Endodermal cell (in vitro differentiated cells): ENCODE measurements at regions not wholly inside any gene's neighbourhood (a gene's known extent, or its start where the extent isn't known, plus 50 kb on each side); places are given as distances from the start of the nearest gene placed in this dataset.
A peak's percentile ranks its signal among the peaks of the same experiment; 100 is the strongest.

Experiments used
- DNase-seq: peaks from one replicate; pipeline ENCODE4 v3.0.0-alpha.2; 2017
- H3K27ac ChIP-seq: 2 replicates; pipeline ENCODE4 v1.5.1; 2013; ENCODE audit warnings: mild to moderate bottlenecking, low read depth, low read length, moderate library complexity
- H3K27me3 ChIP-seq: 2 replicates; pipeline ENCODE4 v1.6.1; 2013; ENCODE audit warnings: mild to moderate bottlenecking, low read length, moderate library complexity; ENCODE audit not compliant: insufficient read depth, control insufficient read depth, poor library complexity, severe bottlenecking
- H3K36me3 ChIP-seq: 2 replicates; pipeline ENCODE4 v1.7.0; 2013; ENCODE audit warnings: mild to moderate bottlenecking, low read length, moderate library complexity; ENCODE audit not compliant: control insufficient read depth, insufficient read depth
- H3K4me1 ChIP-seq: one replicate; pipeline ENCODE4 v1.7.0; 2013; ENCODE audit warnings: low read length; ENCODE audit not compliant: control insufficient read depth, insufficient read depth
- H3K4me3 ChIP-seq: 2 replicates; pipeline ENCODE4 v1.5.1; 2013; ENCODE audit warnings: mild to moderate bottlenecking, low read length, moderate library complexity
- H3K9ac ChIP-seq: 2 replicates; pipeline ENCODE4 v1.6.1; 2013; ENCODE audit warnings: mild to moderate bottlenecking, low read length, moderate library complexity; ENCODE audit not compliant: poor library complexity, severe bottlenecking; ENCODE audit errors: extremely low read depth
- H3K9me3 ChIP-seq: 2 replicates; pipeline ENCODE4 v1.6.1; 2013; ENCODE audit warnings: mild to moderate bottlenecking, low read length, moderate library complexity; ENCODE audit not compliant: control insufficient read depth
- H3K27ac Mint-ChIP-seq: 2 replicates; pipeline ENCODE4 v1.8.0; 2020; ENCODE audit warnings: mixed read lengths
- H3K27me3 Mint-ChIP-seq: 2 replicates; pipeline ENCODE4 v1.8.0; 2021; ENCODE audit warnings: mild to moderate bottlenecking, mixed read lengths; ENCODE audit not compliant: insufficient read depth
- H3K36me3 Mint-ChIP-seq: 2 replicates; pipeline ENCODE4 v1.8.0; 2020; ENCODE audit warnings: low read depth, mixed read lengths
- H3K4me1 Mint-ChIP-seq: 2 replicates; pipeline ENCODE4 v1.8.0; 2020; ENCODE audit warnings: mixed read lengths
- H3K4me3 Mint-ChIP-seq: 2 replicates; pipeline ENCODE4 v1.8.0; 2020; ENCODE audit warnings: mild to moderate bottlenecking, moderate library complexity, mixed read lengths
- H3K9me3 Mint-ChIP-seq: 2 replicates; pipeline ENCODE4 v1.8.0; 2020; ENCODE audit warnings: mild to moderate bottlenecking, mixed read lengths
- CTCF ChIP-seq: fragments of 200-600 bp; sonication (generic); conservative IDR thresholded peaks from 2 replicates; pipeline ENCODE4 v1.5.0; 2021; ENCODE audit warnings: antibody characterized with exemption, mild to moderate bottlenecking
- WGBS, 2 experiments: methylation state at CpG; one replicate each; pipeline versions ENCODE4 v1.1.5 to v1.1.7; 2013; ENCODE audit warnings: missing lambda C conversion rate in 2 of 2, mixed read lengths in 1 of 2; ENCODE audit not compliant: insufficient coverage in 1 of 2, insufficient read length in 1 of 2; 5-methylcytosine and 5-hydroxymethylcytosine counted together

GRCh38 chr14:28677381-28677780 is 89.2 kb upstream of the FOXG1 start:
- Mint-ChIP-seq H3K27ac (peak overlapping the region; percentile 25), H3K36me3 (no peaks in the 10 kb centered on the region), H3K27me3 (no peaks in the 10 kb centered on the region), H3K4me1 (peaks cover 14% of the 10 kb centered on the region), H3K4me3 (no peak overlapping the region), H3K9me3 (peaks cover 6% of the 10 kb centered on the region)
- Histone ChIP-seq H3K27ac (no peak overlapping the region), H3K9me3 (peaks cover 8% of the 10 kb centered on the region), H3K4me1 (no peaks in the 10 kb centered on the region), H3K4me3 (no peak overlapping the region), H3K27me3 (no peaks in the 10 kb centered on the region), H3K9ac (no peak overlapping the region), H3K36me3 (no peaks in the 10 kb centered on the region)
- no peak for TF ChIP-seq CTCF
- DNase-seq: no peak
- WGBS, 2 experiments: 87% methylated on average over 2 of the region's 2 CpGs; no CpG with 5 or more reads in 1 of the 2 experiments

GRCh38 chr14:28678887-28679286 is 87.7 kb upstream of the FOXG1 start:
- H3K27ac ChIP-seq: no peak overlapping the region
- Mint-ChIP-seq H3K9me3 (peaks cover 19% of the 10 kb centered on the region), H3K4me1 (peaks cover 14% of the 10 kb centered on the region), H3K27ac (no peak overlapping the region), H3K4me3 (no peak overlapping the region), H3K27me3 (no peaks in the 10 kb centered on the region), H3K36me3 (no peaks in the 10 kb centered on the region)
- H3K4me3 ChIP-seq: no peak overlapping the region
- H3K9ac ChIP-seq: no peak overlapping the region
- no peaks in the 10 kb centered on the region for H3K4me1 ChIP-seq
- no peak for TF ChIP-seq CTCF
- H3K27me3 ChIP-seq: no peaks in the 10 kb centered on the region
- 53% methylated on average over 2 of the region's 2 CpGs; no CpG with 5 or more reads in 1 of the 2 experiments for WGBS, 2 experiments
- DNase-seq: no peak
- no peaks in the 10 kb centered on the region for H3K36me3 ChIP-seq
- H3K9me3 ChIP-seq: peaks cover 19% of the 10 kb centered on the region

- Histone ChIP-seq H3K4me3 (no peak overlapping the region), H3K27ac (no peak overlapping the region), H3K9me3 (peaks cover 19% of the 10 kb centered on the region), H3K36me3 (no peaks in the 10 kb centered on the region), H3K9ac (no peak overlapping the region), H3K27me3 (no peaks in the 10 kb centered on the region), H3K4me1 (no peaks in the 10 kb centered on the region)
- H3K4me1 Mint-ChIP-seq: peaks cover 12% of the 10 kb centered on the region
- WGBS, 2 experiments: 83 to 86% methylated on average over 3 to 4 of the region's 4 CpGs
- H3K9me3 Mint-ChIP-seq: peaks cover 32% of the 10 kb centered on the region
- H3K27me3 Mint-ChIP-seq: no peaks in the 10 kb centered on the region
- H3K36me3 Mint-ChIP-seq: no peaks in the 10 kb centered on the region
- H3K4me3 Mint-ChIP-seq: no peak overlapping the region
- DNase-seq: peak; percentile 83
- peak; percentile 55 for TF ChIP-seq CTCF
- H3K27ac Mint-ChIP-seq: no peak overlapping the region
These were observed 84.9 kb upstream of the FOXG1 start for GRCh38 chr14:28681681-28682080.
